Tibial nerve (tissue), 4 donors: ENCODE measurements at regions not wholly inside any gene's neighbourhood (a gene's known extent, or its start where the extent isn't known, plus 50 kb on each side); places are given as distances from the start of the nearest gene placed in this dataset.
"Not testable (repeated sequence)": the region's sequence is repeated elsewhere in the genome, so short reads cannot be mapped to it uniquely, and the experiment has no call there.

Experiments used
- DNase-seq, 2 donors: peaks; one replicate each; pipeline ENCODE4 v3.0.0-alpha.2; 2019; ENCODE audit warnings: low spot score in 2 of 2
- H3K27ac ChIP-seq, 4 donors: fragments of 200-600 bp; sonication (generic) in 3 of 4; one replicate each; pipeline ENCODE4 v1.5.1; 2017 to 2019; ENCODE audit warnings: mild to moderate bottlenecking in 1 of 4
- H3K27me3 ChIP-seq, 2 donors: fragments of 200-600 bp; sonication (generic) in 1 of 2; one replicate each; pipeline versions ENCODE4 v1.5.1 to v1.6.0; 2017 to 2019
- H3K36me3 ChIP-seq, 3 donors: fragments of 200-600 bp; sonication (generic); one replicate each; pipeline ENCODE4 v1.5.1; 2018 to 2019
- H3K4me1 ChIP-seq, 4 donors: fragments of 200-600 bp; sonication (generic) in 3 of 4; one replicate each; pipeline ENCODE4 v1.5.1; 2017 to 2019
- H3K4me3 ChIP-seq, 4 donors: fragments of 200-600 bp; sonication (generic) in 3 of 4; one replicate each; pipeline ENCODE4 v1.5.1; 2017 to 2019; ENCODE audit warnings: mild to moderate bottlenecking in 1 of 4, moderate library complexity in 1 of 4
- H3K9me3 ChIP-seq, 4 donors: fragments of 200-600 bp; sonication (generic) in 3 of 4; one replicate each; pipeline ENCODE4 v1.5.1; 2017 to 2019
- CTCF ChIP-seq, 5 experiments: fragments of 200-600 bp in 3 of 5; fragments of 450-650 bp in 2 of 5; sonication (generic) in 3 of 5; IDR thresholded peaks; one replicate each; pipeline ENCODE4 v1.5.1; 2016 to 2019; ENCODE audit warnings: antibody characterized with exemption in 5 of 5, mild to moderate bottlenecking in 3 of 5, moderate library complexity in 2 of 5
- EP300 ChIP-seq, 2 donors: sonication (generic); formaldehyde crosslinking; IDR thresholded peaks; one replicate each; pipeline ENCODE4 v1.6.1; 2017; ENCODE audit warnings: antibody characterized with exemption in 2 of 2, mild to moderate bottlenecking in 1 of 2
- POLR2A ChIP-seq, 2 donors: fragments of 450-650 bp; IDR thresholded peaks; one replicate each; pipeline ENCODE4 v1.6.1; 2017; ENCODE audit warnings: antibody characterized with exemption in 2 of 2, mild to moderate bottlenecking in 2 of 2, moderate library complexity in 2 of 2
- WGBS, 2 donors: methylation state at CpG; one replicate each; pipeline ENCODE4 v1.1.5; 2018; 5-methylcytosine and 5-hydroxymethylcytosine counted together

GRCh38 chr20:28602403-28603217, 2654.9 kb upstream of the DEFB115 start:
- peak in 1 of 2 donors; percentile 32 for TF ChIP-seq POLR2A (IDR thresholded peaks at IDR 0.05)
- TF ChIP-seq EP300 (IDR thresholded peaks at IDR 0.05) = peak in 1 of 2 donors; percentile 80
- peak in 4 of 5 experiments; percentile 20 to 63 (median 57) for TF ChIP-seq CTCF (IDR thresholded peaks at IDR 0.05)
- H3K36me3 ChIP-seq, H3K4me1 ChIP-seq, H3K9me3 ChIP-seq, H3K27me3 ChIP-seq: not testable (repeated sequence)
- peak; percentile 44 to 77 for DNase-seq
- Histone ChIP-seq H3K4me3 (peak overlapping the region; percentile 22 to 69 (median 48)), H3K27ac (peak overlapping the region in 3 of 4 donors; percentile 55 to 80 (median 76))
- WGBS, 2 donors = 5 to 26% methylated on average over 46 to 61 of the region's 71 CpGs

- H3K4me3 ChIP-seq = peak overlapping the region; percentile 6 to 69 (median 48)
- H3K9me3 ChIP-seq, H3K36me3 ChIP-seq, DNase-seq, H3K27me3 ChIP-seq, H3K4me1 ChIP-seq: not testable (repeated sequence)
- 65 to 78% methylated on average over 17 of the region's 17 CpGs for WGBS, 2 donors
- peak overlapping the region in 2 of 4 donors; percentile 76 to 80 for H3K27ac ChIP-seq
Measured at GRCh38 chr20:28603218-28603577, 2654.3 kb upstream of the DEFB115 start.

GRCh38 chr20:28616354-28616753, 2641.1 kb upstream of the DEFB115 start:
- DNase-seq = no peak
- no peaks in the 10 kb centered on the region for H3K36me3 ChIP-seq
- H3K9me3 ChIP-seq = peaks cover 0 to 59% (median 6%) of the 10 kb centered on the region in 4 donors
- H3K27ac ChIP-seq = no peak overlapping the region
- H3K27me3 ChIP-seq = no peaks in the 10 kb centered on the region
- WGBS, 2 donors = 41 to 44% methylated on average over 1 of the region's 1 CpG
- H3K4me3 ChIP-seq = no peak overlapping the region
- TF ChIP-seq CTCF (IDR thresholded peaks at IDR 0.05) (no peak), EP300 (IDR thresholded peaks at IDR 0.05) (no peak), POLR2A (IDR thresholded peaks at IDR 0.05) (no peak)
- no peaks in the 10 kb centered on the region for H3K4me1 ChIP-seq

- not testable (repeated sequence) for DNase-seq, H3K4me1 ChIP-seq, H3K27ac ChIP-seq, H3K4me3 ChIP-seq, H3K27me3 ChIP-seq, H3K36me3 ChIP-seq
- peaks cover 0 to 44% (median 6%) of the 10 kb centered on the region in 4 donors for H3K9me3 ChIP-seq
- WGBS, 2 donors = 77 to 80% methylated on average over 20 of the region's 20 CpGs
Measured at GRCh38 chr20:28619956-28620651, 2637.4 kb upstream of the DEFB115 start.

DNA sequence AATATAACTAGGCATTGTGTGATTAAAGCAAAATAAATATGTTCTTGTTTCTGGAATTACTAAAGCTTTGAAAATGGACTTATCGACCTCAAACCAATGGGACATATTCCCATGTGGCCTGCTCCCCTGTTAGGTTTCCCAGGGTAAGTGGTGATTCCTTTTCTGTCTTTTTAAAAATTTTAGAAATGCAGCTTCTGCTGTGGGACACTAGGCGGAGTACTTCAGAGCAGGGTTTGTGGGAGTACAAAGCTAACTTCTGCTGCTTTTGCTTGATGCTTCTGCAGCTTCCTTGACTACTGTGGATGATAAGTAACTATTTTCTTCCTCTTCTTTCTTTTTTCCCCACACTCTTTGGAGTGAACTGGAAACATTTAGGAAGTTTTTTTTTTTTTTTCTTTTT, 2632.4 kb upstream of the DEFB115 start:
- peaks cover 0 to 11% (median 0%) of the 10 kb centered on the region in 4 donors for H3K9me3 ChIP-seq
- not testable (repeated sequence) for H3K4me3 ChIP-seq, H3K36me3 ChIP-seq, DNase-seq, H3K4me1 ChIP-seq, H3K27ac ChIP-seq, H3K27me3 ChIP-seq
- WGBS, 2 donors = 46% methylated on average over 2 of the region's 2 CpGs

- DNase-seq, H3K9me3 ChIP-seq, H3K36me3 ChIP-seq, H3K4me3 ChIP-seq, H3K27me3 ChIP-seq, H3K27ac ChIP-seq, H3K4me1 ChIP-seq: not testable (repeated sequence)
- 53 to 58% methylated on average over 2 of the region's 2 CpGs for WGBS, 2 donors
Measured at GRCh38 chr20:28640831-28641230, 2616.6 kb upstream of the DEFB115 start.
